ENCODE measurements at regions not wholly inside any gene's neighbourhood (a gene's known extent, or its start where the extent isn't known, plus 50 kb on each side); places are given as distances from the start of the nearest gene placed in this dataset.

- no peak for DNase-seq (ENCODE audit: low read depth)
- in situ Hi-C loops (cut with HindIII; ENCODE audit: low sequenced_read_pairs), result no loop called here
- no peak overlapping the region for H3K4me3 ChIP-seq (ENCODE audit: low read depth, low read length)
- TF ChIP-seq CTCF (IDR thresholded peaks at IDR 0.05; ENCODE audit: low read depth, low read length, missing control alignments), result no peak
Observed at GRCh38 chr1:198903621-198904020, 264.8 kb downstream of the PTPRC start.

- TF ChIP-seq CTCF (IDR thresholded peaks at IDR 0.05; ENCODE audit: low read depth, low read length, missing control alignments), result no peak
- H3K4me3 ChIP-seq (ENCODE audit: low read depth, low read length), result no peak overlapping the region
- no peak for DNase-seq (ENCODE audit: low read depth)
- in situ Hi-C loops (cut with HindIII; ENCODE audit: low sequenced_read_pairs), result no loop called here
Observed at GRCh38 chr1:198904321-198904720, 265.5 kb downstream of the PTPRC start.

GRCh38 chr1:198906739-198907422 is 268.0 kb downstream of the PTPRC start:
- in situ Hi-C loops (cut with HindIII; ENCODE audit: low sequenced_read_pairs), result no loop called here
- no peak for TF ChIP-seq CTCF (IDR thresholded peaks at IDR 0.05; ENCODE audit: low read depth, low read length, missing control alignments)
- H3K4me3 ChIP-seq (ENCODE audit: low read depth, low read length), result no peak overlapping the region
- DNase-seq (ENCODE audit: low read depth), result no peak

- in situ Hi-C loops (cut with HindIII; ENCODE audit: low sequenced_read_pairs), result no loop called here
- DNase-seq (ENCODE audit: low read depth), result no peak
- TF ChIP-seq CTCF (IDR thresholded peaks at IDR 0.05; ENCODE audit: low read depth, low read length, missing control alignments), result no peak
- H3K4me3 ChIP-seq (ENCODE audit: low read depth, low read length), result no peak overlapping the region
Observed at GRCh38 chr1:198907423-198907746, 268.5 kb downstream of the PTPRC start.

- H3K4me3 ChIP-seq (ENCODE audit: low read depth, low read length), result no peak overlapping the region
- in situ Hi-C loops (cut with HindIII; ENCODE audit: low sequenced_read_pairs), result no loop called here
- DNase-seq (ENCODE audit: low read depth), result no peak
- TF ChIP-seq CTCF (IDR thresholded peaks at IDR 0.05; ENCODE audit: low read depth, low read length, missing control alignments), result no peak
Observed at GRCh38 chr1:198908995-198909394, 270.2 kb downstream of the PTPRC start.

- TF ChIP-seq CTCF (IDR thresholded peaks at IDR 0.05; ENCODE audit: low read depth, low read length, missing control alignments), result no peak
- in situ Hi-C loops (cut with HindIII; ENCODE audit: low sequenced_read_pairs), result no loop called here
- no peak for DNase-seq (ENCODE audit: low read depth)
- no peak overlapping the region for H3K4me3 ChIP-seq (ENCODE audit: low read depth, low read length)
Observed at GRCh38 chr1:198909973-198910372, 271.1 kb downstream of the PTPRC start.
